Myocyte (in vitro differentiated cells): ENCODE measurements at regions not wholly inside any gene's neighbourhood (a gene's known extent, or its start where the extent isn't known, plus 50 kb on each side); places are given as distances from the start of the nearest gene placed in this dataset.
"Not testable (repeated sequence)": the region's sequence is repeated elsewhere in the genome, so short reads cannot be mapped to it uniquely, and the experiment has no call there.

Experiments used
- DNase-seq: peaks from one replicate; pipeline ENCODE4 v3.0.0-alpha.2; 2012; ENCODE audit warnings: low read depth

DNA sequence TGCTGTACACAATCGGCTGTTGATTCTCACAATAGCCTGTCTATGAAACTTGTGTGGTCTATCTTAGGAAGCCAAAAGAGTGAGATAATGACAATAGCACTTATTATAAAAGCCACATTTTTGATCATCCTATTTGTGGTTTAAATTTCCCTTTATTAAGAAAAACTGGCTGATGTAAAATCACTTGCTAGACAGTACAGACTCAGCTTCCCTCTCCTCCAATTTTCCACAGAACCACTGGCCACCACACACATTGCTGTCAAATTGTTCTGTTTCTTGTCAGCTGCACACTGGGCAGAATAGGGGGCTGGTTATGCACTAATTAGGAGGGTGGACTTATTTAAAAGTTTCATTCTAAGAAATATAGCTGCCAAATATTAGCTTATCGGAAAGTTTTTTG lies 425.9 kb downstream of the EPHA3 start:
- DNase-seq = no peak

DNA sequence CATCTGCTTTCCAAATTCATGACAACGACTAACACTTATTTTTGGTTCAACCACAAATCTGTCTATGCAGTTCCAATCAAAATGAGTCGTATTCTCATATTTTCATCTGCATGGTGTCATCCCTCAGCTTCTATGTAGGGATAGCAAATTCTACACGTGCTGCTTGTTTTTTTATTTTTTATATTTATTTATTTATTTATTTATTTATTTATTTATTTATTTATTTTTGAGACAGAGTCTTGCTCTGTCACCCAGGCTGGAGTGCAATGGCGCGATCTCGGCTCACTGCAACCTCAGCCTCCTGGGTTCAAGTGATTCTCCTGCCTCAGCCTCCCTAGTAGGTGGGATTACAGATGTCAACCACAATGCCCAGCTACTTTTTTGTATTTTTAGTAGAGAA lies 447.2 kb downstream of the EPHA3 start:
- DNase-seq = not testable (repeated sequence)

DNA sequence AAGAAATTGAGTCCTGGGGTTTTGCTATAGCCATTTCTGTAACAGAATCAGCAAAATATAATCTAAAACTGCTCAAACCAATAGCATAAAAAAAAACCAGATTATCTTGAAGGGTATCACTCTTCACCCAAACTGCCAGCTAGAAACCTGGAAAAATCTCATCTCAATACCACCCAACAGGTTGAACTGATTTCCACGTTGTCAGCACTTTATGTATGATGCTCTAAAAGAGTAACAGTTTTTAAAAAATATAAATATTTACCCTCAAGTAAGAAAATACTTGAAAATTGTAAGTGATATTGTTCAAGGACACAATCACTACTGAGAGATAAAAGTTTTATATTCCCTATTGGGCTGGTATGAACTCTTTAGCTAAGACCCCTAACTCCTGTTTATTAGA lies 451.3 kb downstream of the EPHA3 start:
- no peak for DNase-seq

DNA sequence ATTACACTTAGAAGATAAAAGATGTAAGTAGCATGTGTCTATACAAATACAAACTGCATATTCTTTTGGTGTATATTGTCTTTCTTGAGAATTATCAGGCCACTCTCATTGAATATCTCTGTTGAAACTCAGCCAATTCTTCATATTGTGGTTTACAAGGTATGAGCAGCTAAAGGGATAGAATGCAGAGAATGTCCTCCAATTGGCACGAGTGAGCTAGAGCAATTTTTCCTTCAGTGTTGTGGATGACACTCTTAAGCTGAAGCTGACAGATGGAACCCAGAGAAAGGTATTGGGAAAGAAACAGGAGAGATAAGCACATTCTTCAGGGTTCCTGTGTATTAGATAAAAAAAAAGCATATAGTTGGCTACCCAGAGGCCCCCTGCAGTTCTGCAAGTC lies 453.1 kb downstream of the EPHA3 start:
- DNase-seq = peak; percentile 44

DNA sequence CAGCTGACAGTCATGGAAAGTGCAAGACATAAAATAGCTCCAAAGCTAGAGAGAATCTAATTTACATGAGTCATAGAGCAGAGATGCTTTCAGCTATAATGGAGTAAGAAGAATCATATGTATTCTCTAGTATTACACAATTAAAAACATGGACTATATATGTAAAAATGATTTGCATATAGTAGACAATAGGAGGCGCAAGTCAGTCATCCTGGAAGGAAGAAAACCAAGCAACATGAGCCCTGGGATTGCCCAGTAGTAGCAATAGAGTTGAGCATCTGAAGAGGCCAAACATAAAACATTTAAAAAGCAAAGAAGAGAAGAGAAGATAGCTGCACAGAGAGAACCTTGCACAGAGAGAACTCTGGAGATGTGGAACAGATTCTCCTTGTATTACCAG lies 455.0 kb downstream of the EPHA3 start:
- no peak for DNase-seq

DNA sequence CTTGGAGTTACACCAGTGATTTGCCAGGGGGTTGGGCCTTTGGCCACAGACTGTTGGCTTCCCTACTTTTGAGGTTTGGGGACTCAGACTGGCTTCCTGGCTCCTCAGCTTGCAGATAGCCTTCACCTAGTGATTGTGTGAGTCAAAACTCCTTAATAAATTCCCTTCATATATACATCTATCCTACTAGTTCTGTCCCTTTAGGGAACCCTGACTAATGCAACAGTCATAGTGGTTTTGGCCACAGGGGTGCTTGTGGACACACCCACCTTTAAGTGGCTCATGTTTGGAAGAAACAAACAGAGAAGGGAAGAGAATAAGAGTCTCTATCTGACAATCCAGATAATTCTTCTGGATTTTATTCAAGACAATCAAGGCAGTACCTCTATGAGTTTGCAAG lies 457.7 kb downstream of the EPHA3 start:
- DNase-seq = no peak

DNA sequence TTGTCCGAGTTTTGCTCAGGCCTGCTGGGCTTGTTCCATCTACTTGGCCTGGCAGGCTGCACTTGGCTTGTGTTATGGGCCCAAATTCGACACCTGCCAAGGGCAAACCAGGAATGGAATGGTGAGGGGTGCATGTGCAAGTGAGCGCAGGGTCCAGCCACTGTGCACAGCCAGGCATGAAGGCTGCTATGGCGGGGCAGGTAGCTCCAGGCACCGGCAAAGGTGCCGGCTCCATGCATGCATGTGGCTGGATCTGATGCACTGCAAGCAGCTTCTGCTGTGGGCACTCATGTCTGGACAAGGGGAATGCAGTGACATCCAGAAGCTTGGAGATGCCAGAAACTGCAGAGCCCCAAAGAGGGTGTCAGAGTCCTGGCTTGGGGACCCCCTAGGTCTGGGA lies 463.0 kb downstream of the EPHA3 start:
- DNase-seq = no peak

DNA sequence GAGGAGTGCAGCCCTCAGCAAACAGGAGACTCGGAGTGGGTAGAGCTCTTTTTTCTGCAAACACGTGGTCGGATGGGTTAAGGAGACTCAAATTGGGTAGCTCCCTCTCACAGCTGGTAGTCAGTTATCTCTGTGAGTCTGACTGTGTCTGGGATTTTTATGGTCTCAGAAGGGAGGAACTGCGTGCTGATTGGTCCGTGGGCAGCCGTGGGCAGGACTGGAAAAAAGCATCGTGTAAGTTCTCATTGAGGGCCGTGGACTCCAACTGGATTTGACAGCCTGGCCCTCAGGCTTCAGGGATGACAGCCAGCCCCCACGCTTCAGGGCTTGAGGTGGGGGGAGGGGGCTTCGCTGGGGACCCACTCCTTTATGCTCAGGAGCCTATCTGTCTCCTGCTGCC lies 463.9 kb downstream of the EPHA3 start:
- DNase-seq = peak; percentile 15

DNA sequence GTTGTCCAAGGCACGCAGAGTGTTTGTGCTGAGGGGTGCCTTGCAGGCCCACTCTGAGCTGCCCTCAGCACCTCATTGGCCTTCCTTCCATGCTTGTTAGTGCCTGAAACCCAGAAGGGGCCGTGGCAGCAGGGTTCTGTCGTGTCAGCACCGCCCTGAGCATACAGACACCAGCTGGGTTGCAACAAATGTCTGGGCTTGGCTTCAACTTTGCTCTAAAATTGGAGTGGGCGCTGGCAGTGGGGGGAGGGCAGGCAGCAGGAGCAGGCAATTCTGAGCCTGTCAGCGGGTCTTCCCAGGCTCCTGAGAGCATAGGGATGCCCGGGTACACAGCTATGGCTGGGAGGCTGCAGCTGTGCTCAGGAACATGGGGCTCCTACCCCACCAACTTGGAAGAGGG lies 464.3 kb downstream of the EPHA3 start:
- DNase-seq = peak; percentile 75

DNA sequence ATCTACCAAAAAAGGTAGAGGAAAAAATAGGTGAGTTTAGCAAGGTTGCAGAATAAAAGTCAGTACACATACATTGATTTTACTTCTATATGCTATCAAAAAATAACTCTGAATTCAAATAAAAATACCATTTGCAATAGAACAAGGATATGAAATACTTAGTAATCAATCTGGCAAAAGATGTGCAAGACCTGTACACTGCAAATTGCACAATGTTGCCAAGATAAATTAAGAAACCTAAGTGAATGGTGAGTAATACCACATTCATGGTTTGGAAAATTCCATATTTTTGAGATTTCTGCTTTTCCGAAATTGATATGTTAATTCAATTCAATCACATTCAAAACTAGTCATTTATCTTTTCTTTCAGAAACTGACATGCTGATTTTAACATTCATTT lies 464.8 kb downstream of the EPHA3 start:
- DNase-seq = no peak

DNA sequence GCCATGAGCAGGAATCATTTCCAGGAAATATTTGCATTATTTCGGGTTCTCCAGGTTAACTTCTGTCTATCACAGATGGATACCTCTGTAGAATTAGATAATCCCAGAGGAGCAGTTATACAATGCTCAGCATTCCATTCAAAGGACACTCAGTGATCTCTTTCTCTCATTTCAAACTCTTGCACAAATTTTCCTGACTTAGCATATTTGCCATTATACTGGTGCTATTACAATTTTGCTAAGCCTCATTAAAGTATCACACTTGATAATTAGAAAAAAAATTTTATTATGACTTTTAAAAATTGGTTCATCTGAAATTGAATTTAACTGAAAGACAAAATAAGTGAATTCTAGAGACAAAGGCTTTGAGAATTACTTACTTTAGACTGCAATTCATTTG lies 469.0 kb downstream of the EPHA3 start:
- no peak for DNase-seq

DNA sequence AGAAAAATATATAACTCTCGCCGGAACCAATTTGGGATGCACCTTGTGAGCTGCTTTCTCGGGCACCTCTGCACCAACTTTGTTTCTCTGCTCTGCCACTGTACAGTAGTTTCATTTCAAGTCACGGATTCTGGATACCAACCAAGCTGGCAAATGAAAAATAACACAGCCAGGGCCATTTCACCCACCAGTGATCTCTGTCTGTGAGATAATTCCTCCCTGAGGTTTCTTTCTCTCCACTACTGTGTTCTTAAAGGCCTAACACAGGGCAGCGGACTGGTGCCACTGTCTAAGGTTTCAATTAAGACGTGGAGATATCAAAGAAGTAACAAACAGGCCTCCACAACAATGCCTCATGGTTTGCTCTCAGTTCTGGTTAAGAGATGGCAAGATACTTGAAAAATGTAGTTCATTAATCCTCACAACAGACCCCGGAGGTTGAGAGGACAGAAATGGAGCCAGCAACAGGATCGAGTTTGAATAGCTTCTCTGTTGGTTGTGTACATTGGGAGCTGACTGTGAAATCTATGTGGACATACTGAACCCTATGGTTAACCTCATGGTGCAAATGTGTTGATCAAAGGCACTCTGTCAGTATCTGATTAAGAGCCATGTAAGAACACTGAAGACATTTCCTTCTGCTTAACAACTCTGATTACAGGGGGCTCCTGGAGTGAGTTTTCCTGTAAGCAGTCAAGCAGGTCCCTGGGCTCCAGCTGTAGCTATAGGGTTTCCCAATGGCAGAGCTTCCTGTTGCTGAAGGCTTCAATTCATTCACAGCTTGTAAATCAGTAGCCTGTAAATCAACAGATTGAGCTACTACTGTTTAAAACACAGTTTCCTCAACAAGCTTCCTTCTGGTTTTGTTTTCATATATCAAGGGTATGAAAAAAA lies 470.5 kb downstream of the EPHA3 start:
- no peak for DNase-seq

DNA sequence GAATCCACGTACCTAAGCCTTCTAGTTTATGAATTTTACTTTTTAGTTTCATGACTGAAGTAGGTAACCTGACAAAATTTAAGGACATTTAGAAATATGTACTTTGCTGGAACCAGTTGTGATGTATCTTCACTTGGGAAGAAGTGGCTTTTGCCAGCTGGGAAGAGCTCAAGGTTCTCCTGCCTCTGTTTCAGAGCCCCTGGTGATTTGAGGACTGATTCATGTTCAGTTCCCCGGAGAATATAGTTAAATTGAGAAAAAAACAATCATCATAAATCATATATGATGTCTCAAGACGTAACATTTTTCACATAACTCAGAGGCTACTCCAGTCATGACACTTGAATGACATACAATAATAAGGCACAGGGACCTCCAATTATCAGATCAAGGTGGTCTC lies 473.4 kb downstream of the EPHA3 start:
- DNase-seq = no peak

DNA sequence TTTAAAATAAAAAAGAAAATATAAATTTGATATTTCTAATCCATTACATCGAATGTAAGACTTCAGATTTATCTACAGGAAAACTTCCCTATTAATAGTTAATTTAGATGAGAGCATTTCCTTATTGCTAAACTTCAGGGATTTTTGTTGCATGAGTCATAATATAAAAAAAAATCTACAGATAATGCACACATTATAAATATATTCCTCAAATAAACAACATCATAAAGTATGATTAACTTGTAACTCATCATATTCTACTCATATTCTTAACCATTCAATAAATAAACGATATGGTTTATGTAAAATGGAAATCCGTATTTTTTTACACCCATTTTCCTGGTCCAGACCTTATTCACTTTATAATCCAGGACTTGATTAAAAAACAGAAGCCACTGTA lies 477.0 kb downstream of the EPHA3 start:
- no peak for DNase-seq

DNA sequence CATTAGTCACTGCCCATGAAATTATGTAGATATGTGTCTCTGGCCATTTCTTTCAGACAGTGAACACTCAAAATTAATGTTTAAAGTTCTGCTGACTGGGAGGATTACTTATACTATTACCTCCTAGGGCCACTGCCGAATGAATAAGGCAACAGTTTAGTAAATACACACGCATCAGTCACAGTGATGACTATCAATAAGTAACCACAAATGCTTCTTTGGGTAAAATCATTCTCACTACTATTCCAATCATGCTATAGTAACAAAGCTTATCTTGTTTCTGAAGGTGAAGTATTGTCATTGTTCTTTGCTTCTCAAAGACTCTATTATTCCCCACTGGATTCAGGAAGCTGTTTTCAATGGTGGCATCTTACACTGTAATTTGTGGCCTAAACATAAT lies 478.8 kb downstream of the EPHA3 start:
- DNase-seq = no peak

DNA sequence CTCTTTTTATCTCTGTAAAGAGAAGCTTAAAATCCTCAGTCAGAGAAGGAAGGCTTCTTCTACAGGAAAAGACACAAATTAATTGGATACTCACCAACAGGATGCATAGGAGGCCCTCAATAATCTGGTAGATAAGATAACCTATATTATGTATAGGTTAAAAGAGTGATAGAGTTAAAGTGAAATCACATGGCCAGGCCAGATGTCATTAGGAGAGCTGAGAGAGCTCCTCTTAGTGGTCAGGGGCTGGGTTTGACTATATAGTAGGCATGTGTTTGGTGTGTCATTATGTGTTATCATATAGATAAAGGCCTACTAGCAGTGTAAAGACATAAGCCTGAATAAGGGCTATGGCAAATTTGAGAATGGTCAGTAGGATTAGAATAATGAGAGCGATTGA lies 479.3 kb downstream of the EPHA3 start:
- DNase-seq = no peak

DNA sequence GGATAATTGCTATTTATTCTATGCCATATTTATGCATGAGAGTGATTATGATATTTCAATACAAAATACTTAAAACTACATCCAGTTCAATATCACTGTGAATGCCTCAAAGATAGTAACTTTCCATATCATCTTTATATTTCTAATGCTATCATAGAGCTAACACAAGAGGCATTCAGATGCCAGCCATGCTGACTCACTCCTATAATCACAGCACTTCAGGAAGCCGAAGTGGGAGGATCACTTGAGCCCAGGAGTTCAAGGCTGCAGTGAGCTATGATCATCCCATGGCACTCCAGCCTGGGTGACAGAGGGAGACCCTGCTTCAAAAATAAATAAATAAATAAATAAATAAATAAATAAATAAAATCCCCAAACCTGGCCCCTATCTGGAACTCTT lies 498.7 kb downstream of the EPHA3 start:
- no peak for DNase-seq

DNA sequence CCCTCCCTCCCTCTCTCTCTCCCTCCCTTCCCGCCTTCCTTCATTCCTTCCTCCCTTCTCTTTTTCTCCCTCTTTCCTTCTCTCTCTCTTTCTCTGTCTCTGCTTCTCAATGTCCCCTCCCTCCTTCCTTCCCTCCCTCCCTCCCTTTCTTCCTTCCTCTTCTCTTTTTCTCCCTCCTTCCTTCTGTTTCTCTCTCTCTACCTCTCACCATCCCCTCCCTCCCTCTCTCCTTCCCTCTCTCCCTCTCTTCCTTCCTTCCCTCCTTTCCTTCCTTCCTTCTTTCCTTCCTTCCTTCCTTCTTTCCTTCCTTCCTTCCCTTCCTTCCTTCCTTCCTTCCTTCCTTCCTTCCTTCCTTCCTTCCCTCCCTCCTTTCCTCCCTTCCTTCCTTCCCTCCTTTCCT lies 504.6 kb downstream of the EPHA3 start:
- no peak for DNase-seq

DNA sequence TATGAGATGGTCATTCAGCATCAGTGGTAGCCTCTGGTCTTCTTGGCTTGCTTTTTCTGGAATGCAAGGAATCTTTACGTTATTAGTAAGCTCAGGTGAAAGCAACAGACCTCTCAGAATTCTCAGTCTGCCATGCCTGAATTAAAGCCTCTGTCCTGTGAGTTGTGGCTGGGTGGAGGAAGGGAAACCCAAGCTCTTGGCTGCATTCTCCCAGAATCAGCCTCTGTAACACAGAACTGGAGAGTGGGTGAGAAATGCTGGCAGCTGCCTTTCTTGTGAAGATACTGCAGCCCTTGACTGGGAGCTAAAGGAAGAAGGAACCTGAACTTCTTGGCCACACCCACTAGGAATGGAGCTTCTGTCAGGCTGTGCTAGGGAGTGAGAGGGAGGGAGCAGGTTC lies 505.8 kb downstream of the EPHA3 start:
- DNase-seq = peak; percentile 20

DNA sequence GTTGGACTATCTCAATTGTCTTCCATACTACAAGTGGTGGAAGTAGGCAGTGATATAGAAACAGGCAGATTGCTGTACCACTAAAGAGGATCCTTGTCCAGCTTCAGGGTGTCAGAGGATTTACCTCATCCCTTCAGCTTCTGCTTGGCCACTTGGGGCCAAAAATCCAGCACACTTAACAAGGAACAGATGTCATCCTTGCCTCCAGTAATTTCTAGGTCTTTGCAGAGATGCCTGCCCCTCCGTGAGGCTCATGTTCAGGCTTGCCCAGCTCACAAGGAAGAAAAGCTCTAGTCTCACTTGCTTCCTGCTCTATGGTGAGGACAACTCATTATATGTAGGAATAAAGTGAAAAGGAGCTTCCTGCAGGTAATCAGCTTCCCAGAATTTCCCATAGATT lies 510.3 kb downstream of the EPHA3 start:
- peak; percentile 18 for DNase-seq

DNA sequence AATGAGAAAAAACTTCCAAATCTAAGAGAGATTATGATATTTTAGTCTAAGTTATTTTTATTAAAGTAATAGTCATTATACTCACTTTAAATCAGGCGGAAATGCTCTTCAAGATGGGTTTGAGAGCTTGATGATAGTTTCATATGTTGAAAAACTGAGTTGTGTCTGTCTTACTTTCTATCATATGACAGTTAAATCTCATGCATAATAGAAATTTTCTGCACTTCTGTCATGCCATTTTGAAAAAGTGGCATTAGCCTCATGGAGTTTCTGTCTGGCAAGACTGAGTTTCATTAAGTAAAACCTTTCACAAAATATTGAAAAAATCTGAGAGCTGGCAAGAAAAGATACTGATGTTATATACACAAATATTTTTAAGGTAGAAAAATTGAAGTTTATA lies 511.8 kb downstream of the EPHA3 start:
- DNase-seq = no peak

DNA sequence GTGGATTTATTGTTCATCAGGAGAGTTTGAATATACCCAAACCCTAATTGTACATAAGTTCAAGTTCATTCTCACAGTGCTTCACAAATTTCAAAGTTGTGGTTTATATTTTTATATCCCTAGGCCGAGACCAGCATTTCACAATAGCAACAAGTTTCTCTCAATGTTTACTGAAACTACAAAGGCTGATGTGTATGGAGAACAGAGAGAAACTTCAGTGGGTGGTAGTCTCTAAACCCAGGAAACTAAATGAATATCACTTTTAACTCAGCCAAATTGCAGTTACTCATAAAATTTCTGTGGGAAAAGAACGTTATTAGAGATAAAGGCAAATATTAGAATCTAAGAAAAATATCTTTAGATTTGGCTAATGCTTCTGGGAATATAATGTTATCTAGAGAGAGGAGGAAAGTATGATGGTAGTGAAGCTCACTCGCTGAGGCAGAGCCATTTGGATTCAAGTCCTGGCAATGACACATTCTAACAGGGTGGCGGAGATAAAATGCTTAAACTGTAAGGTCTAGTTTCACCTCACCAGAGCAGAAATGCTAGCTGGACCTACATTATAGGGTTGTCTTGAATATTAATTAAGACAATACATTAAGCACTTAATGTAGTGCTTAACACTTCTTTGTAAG lies 514.8 kb downstream of the EPHA3 start:
- DNase-seq = no peak

DNA sequence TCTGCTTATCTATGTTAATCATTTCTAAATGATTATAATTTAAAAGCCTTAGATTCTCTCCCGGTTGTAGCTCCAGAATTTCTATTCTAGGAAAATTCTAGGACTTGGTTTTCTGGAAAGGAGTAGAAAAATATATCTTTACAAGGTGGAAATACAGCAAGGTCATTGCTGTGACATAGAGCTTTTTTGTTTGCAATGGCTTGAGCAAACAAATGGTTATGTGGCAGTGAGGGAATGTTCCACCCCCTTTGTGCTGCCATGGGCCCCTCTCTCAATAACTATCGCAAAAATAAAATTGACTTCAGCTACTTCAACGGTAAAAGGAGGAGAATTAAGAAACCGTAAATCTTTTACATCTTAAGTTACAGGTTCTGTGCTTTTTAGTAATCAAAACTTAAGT lies 517.1 kb downstream of the EPHA3 start:
- DNase-seq = no peak
